Ureter (tissue), 1 donor: ENCODE measurements at regions not wholly inside any gene's neighbourhood (a gene's known extent, or its start where the extent isn't known, plus 50 kb on each side); places are given as distances from the start of the nearest gene placed in this dataset.
"Not testable (repeated sequence)": the region's sequence is repeated elsewhere in the genome, so short reads cannot be mapped to it uniquely, and the experiment has no call there.

Source experiments
- DNase-seq: peaks from one replicate; pipeline ENCODE4 v3.0.0-alpha.2; 2020; ENCODE audit warnings: low spot score
- donor health status: DM: yes; HTN: yes; CAD: no.

GRCh38 chr20:36082315-36082915 lies 72.1 kb upstream of the EPB41L1 start:
- DNase-seq, result no peak

GRCh38 chr20:36083200-36083599 lies 71.3 kb upstream of the EPB41L1 start:
- DNase-seq, result not testable (repeated sequence)

GRCh38 chr20:36084356-36084755 lies 70.2 kb upstream of the EPB41L1 start:
- no peak for DNase-seq

GRCh38 chr20:36084897-36085613 lies 69.5 kb upstream of the EPB41L1 start:
- DNase-seq, result no peak

GRCh38 chr20:36085686-36086267 lies 68.8 kb upstream of the EPB41L1 start:
- DNase-seq, result no peak

GRCh38 chr20:36086767-36087166 lies 67.8 kb upstream of the EPB41L1 start:
- DNase-seq, result no peak

- no peak for DNase-seq
Observed at GRCh38 chr20:36090223-36090622, 64.3 kb upstream of the EPB41L1 start.

GRCh38 chr20:36091561-36092397 lies 62.8 kb upstream of the EPB41L1 start:
- no peak for DNase-seq

- no peak for DNase-seq
Observed at GRCh38 chr20:36092398-36093024, 62.0 kb upstream of the EPB41L1 start.

GRCh38 chr20:36093025-36093803 lies 61.3 kb upstream of the EPB41L1 start:
- peak; percentile 76 for DNase-seq

- DNase-seq, result no peak
Observed at GRCh38 chr20:36093804-36094145, 60.8 kb upstream of the EPB41L1 start.

- no peak for DNase-seq
Observed at GRCh38 chr20:36094497-36094896, 60.0 kb upstream of the EPB41L1 start.

GRCh38 chr20:36096435-36096834 lies 58.1 kb upstream of the EPB41L1 start:
- no peak for DNase-seq

GRCh38 chr20:36097337-36098151 lies 57.0 kb upstream of the EPB41L1 start:
- no peak for DNase-seq

GRCh38 chr20:36098364-36098763 lies 56.2 kb upstream of the EPB41L1 start:
- no peak for DNase-seq

- DNase-seq, result no peak
Observed at GRCh38 chr20:36099106-36099505, 55.4 kb upstream of the EPB41L1 start.

GRCh38 chr20:36101192-36101591 lies 53.3 kb upstream of the EPB41L1 start:
- no peak for DNase-seq

- DNase-seq, result no peak
Observed at GRCh38 chr20:36102306-36102705, 52.2 kb upstream of the EPB41L1 start.

- no peak for DNase-seq
Observed at GRCh38 chr20:36102809-36103596, 51.5 kb upstream of the EPB41L1 start.

- DNase-seq, result no peak
Observed at GRCh38 chr20:36104244-36104643, 50.3 kb upstream of the EPB41L1 start.
